ENCODE measurements at regions not wholly inside any gene's neighbourhood (a gene's known extent, or its start where the extent isn't known, plus 50 kb on each side); places are given as distances from the start of the nearest gene placed in this dataset.

GRCh38 chr6:104580452-104580851, 279.3 kb downstream of the HACE1 start:
- H2AFZ ChIP-seq (ENCODE audit: low read depth, low read length), result no peak overlapping the region
- no peaks in the 10 kb centered on the region for H3K79me2 ChIP-seq (ENCODE audit: control insufficient read depth, insufficient read depth, low read length)
- no peaks in the 10 kb centered on the region for H3K27me3 ChIP-seq (ENCODE audit: control insufficient read depth in 2 of 2, insufficient read depth in 2 of 2, low read length in 2 of 2)
- no peaks in the 10 kb centered on the region for H3K36me3 ChIP-seq (ENCODE audit: control insufficient read depth in 2 of 2, extremely low read depth in 1 of 2, insufficient read depth in 2 of 2, low read length in 2 of 2)
- no peaks in the 10 kb centered on the region for H3K9me3 ChIP-seq (replicated peaks; ENCODE audit: control insufficient read depth, insufficient read depth, low read length)
- H3K4me1 ChIP-seq (ENCODE audit: control insufficient read depth, extremely low read depth, insufficient read depth, low read length), result no peaks in the 10 kb centered on the region
- no peaks in the 10 kb centered on the region for H3K9me1 ChIP-seq (replicated peaks; ENCODE audit: control insufficient read depth, extremely low read depth, insufficient read depth, low read length)
- H4K20me1 ChIP-seq (replicated peaks; ENCODE audit: control insufficient read depth, extremely low read depth, insufficient read depth, low read length), result no peaks in the 10 kb centered on the region
- CTCF ChIA-PET, result no interaction called here
- intact Hi-C loops (cut with micrococcal nuclease), result no loop called here
- POLR2A ChIA-PET, result no interaction called here
- H3K4me2 ChIP-seq (ENCODE audit: insufficient read depth, low read length), result no peak overlapping the region
- BruUV-seq (replicated peaks), result no TSS peak
- dilution Hi-C loops (cut with MboI; ENCODE audit: extremely low pct_ligation_motif_present, low sequenced_read_pairs), result no loop called here
- H3K4me3 ChIP-seq (replicated peaks in 1 of 3; ENCODE audit: insufficient read depth in 1 of 3, low read depth in 1 of 3, low read length in 3 of 3), result no peak overlapping the region
- no peak overlapping the region for H3K27ac ChIP-seq (ENCODE audit: insufficient read depth, low read depth, low read length)
- FAIRE-seq (no peak), DNase-seq (ENCODE audit: low read depth, low spot score) (no peak)
- TF ChIP-seq MAX (IDR thresholded peaks at IDR 0.05; ENCODE audit: insufficient read depth, insufficient read length) (no peak), EZH2 (IDR thresholded peaks at IDR 0.05; ENCODE audit: borderline replicate concordance, low read depth, low read length, severe bottlenecking) (no peak), POLR2A (IDR thresholded peaks at IDR 0.05; ENCODE audit: low read depth, low read length) (no peak), CTCF (IDR thresholded peaks at IDR 0.05; ENCODE audit: extremely low read depth in 1 of 2, insufficient read depth in 1 of 2, low read depth in 1 of 2, low read length in 2 of 2) (no peak), POLR2AphosphoS5 (IDR thresholded peaks at IDR 0.05; ENCODE audit: insufficient read depth, low read depth, low read length) (no peak), JUN (IDR thresholded peaks at IDR 0.05; ENCODE audit: borderline replicate concordance, insufficient read depth, insufficient read length, low read depth) (no peak), GATA2 (IDR thresholded peaks at IDR 0.05; ENCODE audit: insufficient read depth, insufficient read length, low read depth, low read length) (no peak), FOS (IDR thresholded peaks at IDR 0.05; ENCODE audit: borderline replicate concordance, insufficient read depth, low read length) (no peak), MYC (IDR thresholded peaks at IDR 0.05; ENCODE audit: low read depth, low read length) (no peak)
- H3K9ac ChIP-seq (replicated peaks; ENCODE audit: extremely low read depth, insufficient read depth, low read length), result no peak overlapping the region

Data from endothelial cell of umbilical vein (primary cell).